GM18505 (cell line): ENCODE measurements at regions not wholly inside any gene's neighbourhood (a gene's known extent, or its start where the extent isn't known, plus 50 kb on each side); places are given as distances from the start of the nearest gene placed in this dataset.

Source experiments
- ATAC-seq: cut with Tn5 transposase; IDR thresholded peaks from one replicate; pipeline ENCODE4 v1.9.1; 2021; ENCODE audit not compliant: unreplicated experiment
- POLR2A ChIP-seq: IDR thresholded peaks from 4 replicates; pipeline ENCODE4 v1.6.1; 2011; ENCODE audit warnings: borderline replicate concordance; ENCODE audit not compliant: insufficient read depth, insufficient read length; ENCODE audit errors: extremely low read depth

DNA sequence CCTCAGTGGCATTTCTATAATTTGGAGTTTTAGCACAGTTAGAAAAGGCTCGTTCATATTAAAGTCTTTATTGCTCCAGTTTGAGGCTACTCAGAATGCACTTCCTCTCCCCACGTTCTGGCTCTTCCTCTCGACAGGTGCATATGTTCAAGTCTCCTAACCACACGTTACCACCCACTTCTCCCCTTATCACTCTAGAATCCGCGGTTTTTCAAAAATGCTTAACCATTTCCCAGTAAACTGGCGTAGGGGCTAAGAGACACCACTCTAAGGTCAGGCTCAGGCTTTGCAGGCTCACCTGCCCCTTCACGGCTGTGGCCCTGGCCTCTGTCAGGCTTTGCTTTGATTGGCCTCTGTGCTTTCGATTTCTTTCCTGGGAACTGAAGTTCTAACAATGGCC is 383.6 kb downstream of the GLRX3 start:
- no peak for ATAC-seq
- TF ChIP-seq POLR2A: no peak

DNA sequence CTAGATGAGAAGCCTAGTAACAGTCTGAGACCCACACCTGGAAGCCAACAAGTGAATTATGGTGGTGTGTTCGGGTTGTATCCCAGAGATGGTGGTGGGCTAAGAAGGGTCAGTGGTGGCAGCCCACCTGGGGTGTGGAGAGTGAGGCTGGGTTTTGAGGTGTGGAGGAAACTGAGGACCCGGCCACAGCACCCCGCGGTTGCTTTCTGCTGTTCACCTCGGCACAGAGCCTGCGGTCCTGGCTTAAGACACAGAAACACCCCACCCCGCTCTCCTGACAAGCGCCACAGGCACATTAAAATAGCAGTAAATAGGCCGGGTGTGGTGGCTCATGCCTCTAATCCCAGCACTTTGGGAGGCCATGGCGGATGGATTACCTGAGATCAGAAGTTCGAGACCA is 395.1 kb downstream of the GLRX3 start:
- no peak for TF ChIP-seq POLR2A
- ATAC-seq: no peak

DNA sequence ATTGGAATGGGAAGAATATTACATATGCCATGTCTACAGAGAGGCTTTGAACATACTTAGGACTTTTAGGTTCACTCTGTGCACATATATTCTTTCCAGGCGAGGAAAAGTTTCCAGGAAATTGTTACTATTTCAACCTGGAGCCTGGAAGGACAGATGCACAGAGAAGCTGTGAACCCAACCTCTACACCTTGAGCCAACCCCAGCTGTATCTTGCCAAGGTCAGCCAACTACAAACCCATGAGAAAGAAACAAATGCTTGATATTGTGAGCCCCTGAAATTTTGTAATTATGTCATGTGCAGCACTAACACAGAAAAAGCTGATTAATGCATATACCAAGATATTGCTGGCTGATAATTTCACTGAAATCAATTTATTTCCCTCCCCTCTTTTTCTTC is 404.9 kb downstream of the GLRX3 start:
- ATAC-seq: no peak
- TF ChIP-seq POLR2A: no peak

DNA sequence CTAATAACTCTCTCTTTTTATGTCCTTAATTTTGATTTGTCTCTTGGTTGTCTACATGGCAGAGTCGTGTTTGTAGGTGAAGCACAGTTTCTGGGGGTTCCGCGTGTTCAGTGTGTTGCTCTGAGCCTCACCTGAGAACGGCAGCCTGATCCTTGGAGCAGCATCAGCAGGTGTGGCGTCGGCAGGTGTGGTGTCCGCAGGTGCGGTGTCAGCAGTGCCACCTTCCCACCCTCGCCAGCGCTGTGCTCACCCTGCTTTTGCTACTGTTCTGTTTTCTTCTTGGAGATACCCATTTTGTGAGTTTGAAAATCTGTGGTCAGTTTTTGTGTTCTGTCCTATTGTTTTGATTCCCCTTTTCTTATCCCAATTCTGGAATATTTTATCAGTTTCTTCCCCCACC is 406.6 kb downstream of the GLRX3 start:
- no peak for ATAC-seq
- no peak for TF ChIP-seq POLR2A

DNA sequence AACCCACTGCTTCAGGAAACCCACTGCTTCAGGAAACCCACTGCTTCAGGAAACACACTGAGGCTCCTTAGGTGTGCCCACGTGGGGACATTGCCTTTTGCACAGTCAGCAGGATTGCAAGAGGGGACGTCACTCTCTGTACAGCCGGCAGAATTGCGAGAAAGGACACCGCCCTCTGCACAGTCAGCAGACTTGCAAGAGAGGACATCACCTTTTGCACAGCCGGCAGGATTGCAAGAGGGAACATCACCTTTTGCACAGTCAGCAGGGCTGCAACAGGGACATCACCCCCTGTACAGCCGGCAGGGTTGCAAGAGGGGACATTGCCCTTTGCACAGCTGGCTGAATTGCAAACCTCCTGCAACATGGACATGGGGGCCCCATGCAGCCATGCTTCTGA is 407.6 kb downstream of the GLRX3 start:
- no peak for ATAC-seq
- TF ChIP-seq POLR2A: no peak

DNA sequence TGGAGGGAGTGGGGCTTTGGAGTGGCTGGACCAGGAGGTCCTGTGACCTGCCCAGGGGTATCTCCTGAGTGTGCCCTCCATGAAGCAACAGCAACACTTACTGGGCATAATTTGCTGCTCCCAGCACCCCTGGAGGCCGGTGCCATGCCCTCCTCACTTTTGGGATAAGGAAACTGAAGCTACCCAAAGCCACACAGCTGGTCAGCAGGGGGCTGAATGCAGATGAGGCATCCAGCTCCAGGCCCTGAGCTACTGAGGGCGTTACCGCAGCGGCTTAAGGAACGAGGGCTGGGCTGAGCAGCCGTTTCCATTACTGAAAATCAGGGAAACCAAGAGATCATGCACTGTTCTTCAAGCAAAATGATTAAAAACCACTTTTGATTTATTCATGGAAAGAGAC is 408.9 kb downstream of the GLRX3 start:
- ATAC-seq: no peak
- no peak for TF ChIP-seq POLR2A

DNA sequence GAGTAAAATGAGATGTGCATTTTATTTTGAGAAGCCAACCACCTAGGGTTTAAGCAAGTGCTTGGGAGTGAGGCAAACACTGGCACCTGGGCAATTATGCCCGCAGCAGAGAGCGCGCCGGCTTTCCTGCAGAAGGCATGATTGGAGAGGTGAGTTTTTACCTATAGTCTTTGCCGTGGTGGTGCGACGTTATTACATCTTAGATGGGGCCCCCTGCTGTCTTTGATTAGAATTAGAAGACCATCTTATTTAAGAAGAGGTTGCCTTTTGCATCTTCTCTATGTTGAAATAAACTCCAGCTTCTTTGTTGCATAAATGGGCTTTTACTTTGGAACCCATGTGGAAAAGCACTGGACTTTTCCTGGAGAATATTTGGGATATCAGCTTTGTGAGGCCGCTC is 409.5 kb downstream of the GLRX3 start:
- no peak for ATAC-seq
- no peak for TF ChIP-seq POLR2A

DNA sequence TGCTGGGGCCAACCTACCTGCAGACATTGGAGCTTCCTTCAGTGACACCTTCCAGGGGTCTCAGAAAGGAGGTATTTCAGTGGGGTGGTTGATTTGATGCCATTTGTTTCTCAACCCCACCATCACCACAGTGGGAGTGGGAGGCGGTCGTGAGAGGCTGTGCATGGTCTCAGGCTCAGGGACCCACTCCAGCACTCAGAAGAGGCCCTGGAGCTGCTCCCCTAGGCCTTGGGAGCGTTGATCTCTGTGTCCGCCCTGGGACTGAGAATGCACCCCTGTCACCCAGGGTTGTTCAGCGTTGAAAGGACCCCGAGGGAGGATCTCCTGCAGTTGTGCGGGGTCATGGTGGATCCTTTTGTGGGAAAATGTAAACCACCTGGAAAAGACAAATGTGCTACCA is 410.6 kb downstream of the GLRX3 start:
- ATAC-seq: no peak
- TF ChIP-seq POLR2A: no peak

DNA sequence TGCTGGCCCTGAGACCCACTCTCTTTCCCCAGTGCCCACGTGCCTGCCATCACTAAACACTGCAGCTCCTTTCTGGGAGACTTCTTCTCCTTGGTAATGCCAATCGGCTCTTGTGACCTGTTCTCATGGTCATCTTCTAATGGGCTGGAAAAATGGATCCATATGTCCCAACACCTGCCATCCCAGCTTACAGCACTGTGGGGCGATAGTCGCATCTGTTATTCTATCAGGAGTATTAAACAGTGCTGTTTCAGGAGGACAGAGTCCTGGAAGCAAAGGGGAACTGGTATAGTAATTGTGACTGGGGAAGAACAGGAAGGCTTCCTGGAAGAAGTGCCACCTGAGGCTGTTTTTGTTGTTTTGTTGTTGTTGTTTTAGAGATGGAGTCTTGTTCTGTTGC is 411.2 kb downstream of the GLRX3 start:
- no peak for ATAC-seq
- TF ChIP-seq POLR2A: no peak

DNA sequence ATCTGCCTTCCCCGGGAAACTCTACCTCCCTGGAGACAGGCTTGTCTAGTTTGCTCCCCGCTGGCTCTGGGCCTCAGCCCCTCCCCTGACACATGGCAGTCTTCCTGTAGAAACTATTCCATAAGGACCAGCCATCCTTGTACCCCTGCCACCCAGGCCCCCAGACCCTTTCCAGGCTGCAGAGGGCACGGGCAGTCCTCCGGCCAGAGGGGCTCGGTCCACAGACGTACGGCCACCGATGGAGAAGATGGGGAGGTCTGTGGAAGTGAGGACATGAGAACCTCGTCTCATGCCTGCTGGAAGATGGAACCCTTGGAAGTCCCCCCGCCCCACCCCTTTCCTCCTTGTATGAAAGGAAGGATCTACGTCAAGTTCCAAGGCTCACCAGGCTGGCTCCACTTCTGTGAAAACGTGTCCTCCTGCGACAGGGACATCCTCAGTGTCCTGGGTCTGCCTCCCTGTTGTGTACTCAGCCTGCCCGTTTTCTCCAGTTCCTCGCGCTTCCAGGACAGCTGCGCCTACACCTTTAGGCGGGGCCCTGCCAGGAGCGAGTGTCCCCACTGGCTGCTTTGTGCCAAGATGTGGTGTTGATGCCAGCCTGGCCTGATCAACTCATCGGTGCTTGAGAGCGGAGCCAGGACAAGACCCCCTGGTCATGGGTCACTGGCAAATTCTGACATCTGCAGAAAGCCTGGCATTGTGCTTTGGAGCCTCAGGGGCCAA is 414.9 kb downstream of the GLRX3 start:
- no peak for TF ChIP-seq POLR2A
- no peak for ATAC-seq

DNA sequence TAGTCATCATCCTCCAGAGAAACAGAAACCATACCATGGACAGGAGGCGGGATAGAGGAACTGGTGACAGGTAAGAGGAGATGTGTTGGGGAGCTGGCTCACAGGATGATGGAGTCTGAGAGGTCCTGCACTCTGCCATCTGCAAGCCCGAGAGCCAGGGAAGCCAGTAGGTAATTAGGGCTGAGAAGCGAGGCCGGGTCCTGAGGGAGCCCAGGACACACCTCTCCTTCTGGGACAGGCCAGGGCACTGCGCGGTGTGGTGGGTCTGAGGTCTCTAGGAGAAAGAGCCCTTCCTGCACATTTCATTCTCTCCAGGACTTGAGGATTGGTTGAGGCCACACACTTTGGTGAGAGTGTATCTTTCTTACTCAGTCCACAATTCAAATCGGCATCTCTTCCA is 415.5 kb downstream of the GLRX3 start:
- no peak for ATAC-seq
- TF ChIP-seq POLR2A: no peak

DNA sequence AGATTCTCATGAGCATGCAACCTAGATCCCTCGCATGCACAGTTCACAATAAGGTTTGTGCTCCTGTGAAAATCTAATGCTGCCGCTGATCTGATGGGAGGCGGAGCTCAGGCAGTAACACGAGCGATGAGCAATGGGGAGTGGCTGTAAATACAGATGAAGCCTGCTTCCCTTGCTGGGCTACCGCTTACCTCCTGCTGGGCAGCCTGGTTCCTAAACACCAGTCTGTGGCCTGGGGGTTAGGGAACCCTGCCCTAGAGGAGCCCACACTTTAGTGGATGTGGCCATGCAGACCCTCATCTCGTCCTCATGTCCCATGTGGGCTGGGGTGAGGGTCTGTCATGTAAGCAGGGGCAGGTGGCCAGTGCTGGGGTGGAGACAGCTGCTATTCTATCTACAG is 417.6 kb downstream of the GLRX3 start:
- no peak for ATAC-seq
- TF ChIP-seq POLR2A: no peak

DNA sequence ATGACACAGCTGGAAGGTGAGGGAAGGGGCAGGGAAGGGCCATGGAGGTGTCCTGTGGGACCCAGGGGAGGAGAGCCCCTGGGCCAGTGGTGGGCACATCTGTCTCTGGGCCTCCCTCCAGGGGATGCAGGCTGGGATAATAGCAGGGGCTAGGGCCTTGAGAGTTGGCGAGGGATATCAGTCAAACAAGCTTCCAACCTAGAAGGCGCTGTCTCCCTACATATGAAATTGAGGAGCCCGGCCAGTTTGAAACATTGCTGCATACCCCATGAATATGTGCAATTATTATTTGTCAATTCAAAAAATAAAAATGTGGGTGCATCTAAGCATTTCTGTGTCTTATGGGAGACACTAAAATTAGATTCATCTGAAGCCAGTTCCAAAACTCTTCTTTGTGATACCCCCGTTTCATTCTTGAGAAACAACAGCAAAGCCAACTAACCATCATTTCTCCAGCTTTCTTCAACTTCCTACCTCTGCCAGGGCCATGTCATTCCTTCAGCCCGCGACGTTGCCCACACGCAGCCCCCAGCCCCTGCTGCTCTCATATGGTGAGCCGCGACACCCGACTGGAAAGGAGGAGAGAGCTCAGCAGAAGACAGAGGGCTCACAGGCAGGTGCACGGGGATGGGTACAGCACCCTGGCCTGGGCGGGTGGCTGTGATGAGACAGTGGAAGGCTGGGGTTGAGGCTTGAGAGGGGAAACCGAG is 418.7 kb downstream of the GLRX3 start:
- no peak for ATAC-seq
- TF ChIP-seq POLR2A: no peak

DNA sequence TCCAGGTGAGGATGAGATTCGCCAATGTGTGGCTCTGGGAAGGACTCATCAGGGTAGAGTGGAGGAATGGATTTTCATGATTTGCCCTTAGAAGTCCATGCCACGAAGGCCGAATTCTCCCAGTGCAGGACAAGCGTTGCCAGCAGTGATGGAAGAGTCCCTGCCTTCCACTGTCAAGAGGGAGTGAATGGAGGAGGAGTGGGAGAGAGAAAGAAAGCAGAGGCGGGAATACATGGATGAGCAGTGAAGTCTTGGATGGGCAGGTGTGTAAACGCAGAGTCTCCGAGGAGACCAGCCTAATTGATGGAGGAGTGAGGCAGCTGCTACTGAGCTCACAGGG is 419.2 kb downstream of the GLRX3 start:
- TF ChIP-seq POLR2A: no peak
- ATAC-seq: no peak
